Astrocyte of the cerebellum (primary cell): ENCODE measurements at regions not wholly inside any gene's neighbourhood (a gene's known extent, or its start where the extent isn't known, plus 50 kb on each side); places are given as distances from the start of the nearest gene placed in this dataset.
A peak's percentile ranks its signal among the peaks of the same experiment; 100 is the strongest.

Experiments used
- DNase-seq: peaks from one replicate; pipeline ENCODE4 v3.0.0-alpha.2; 2011; ENCODE audit warnings: low read depth
- H3K4me3 ChIP-seq: 2 replicates; pipeline ENCODE4 v1.5.1; 2011; ENCODE audit warnings: mild to moderate bottlenecking, low read depth, low read length, moderate library complexity
- in situ Hi-C: cut with HindIII; loops from 2 replicates; pipeline ENCODE4 v1.10.0; 2017; ENCODE audit warnings: low sequenced_read_pairs
- TF ChIP-seq, protein P1 (sequence below): IDR thresholded peaks from 2 replicates; pipeline ENCODE4 v1.5.1; 2012; ENCODE audit warnings: low read length, low read depth, moderate library complexity, mild to moderate bottlenecking; ENCODE audit errors: missing control alignments

DNA sequence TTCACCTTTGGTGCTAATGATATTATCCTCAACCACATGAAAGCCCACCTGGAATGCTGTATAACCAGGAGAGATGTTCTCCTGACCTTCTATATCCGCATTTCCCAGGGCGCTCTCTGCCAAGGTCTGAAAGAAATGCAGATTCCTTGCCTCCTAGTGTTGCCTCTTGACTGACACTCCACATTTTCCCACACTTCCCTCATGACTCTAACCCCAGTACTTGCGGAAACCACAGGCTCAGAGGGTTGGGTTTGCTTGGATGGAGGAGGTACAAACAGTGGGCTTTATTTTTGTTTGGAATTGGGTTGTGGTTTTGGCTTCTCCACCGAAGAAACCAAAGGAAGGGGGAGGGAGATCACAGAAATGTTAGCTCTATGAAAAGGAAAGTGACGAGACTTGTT is 222.9 kb upstream of the CELF2 start:
- in situ Hi-C loops = no loop called here
- no peak overlapping the region for H3K4me3 ChIP-seq
- TF ChIP-seq, protein P1, sequence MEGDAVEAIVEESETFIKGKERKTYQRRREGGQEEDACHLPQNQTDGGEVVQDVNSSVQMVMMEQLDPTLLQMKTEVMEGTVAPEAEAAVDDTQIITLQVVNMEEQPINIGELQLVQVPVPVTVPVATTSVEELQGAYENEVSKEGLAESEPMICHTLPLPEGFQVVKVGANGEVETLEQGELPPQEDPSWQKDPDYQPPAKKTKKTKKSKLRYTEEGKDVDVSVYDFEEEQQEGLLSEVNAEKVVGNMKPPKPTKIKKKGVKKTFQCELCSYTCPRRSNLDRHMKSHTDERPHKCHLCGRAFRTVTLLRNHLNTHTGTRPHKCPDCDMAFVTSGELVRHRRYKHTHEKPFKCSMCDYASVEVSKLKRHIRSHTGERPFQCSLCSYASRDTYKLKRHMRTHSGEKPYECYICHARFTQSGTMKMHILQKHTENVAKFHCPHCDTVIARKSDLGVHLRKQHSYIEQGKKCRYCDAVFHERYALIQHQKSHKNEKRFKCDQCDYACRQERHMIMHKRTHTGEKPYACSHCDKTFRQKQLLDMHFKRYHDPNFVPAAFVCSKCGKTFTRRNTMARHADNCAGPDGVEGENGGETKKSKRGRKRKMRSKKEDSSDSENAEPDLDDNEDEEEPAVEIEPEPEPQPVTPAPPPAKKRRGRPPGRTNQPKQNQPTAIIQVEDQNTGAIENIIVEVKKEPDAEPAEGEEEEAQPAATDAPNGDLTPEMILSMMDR = no peak
- peak; percentile 94 for DNase-seq

DNA sequence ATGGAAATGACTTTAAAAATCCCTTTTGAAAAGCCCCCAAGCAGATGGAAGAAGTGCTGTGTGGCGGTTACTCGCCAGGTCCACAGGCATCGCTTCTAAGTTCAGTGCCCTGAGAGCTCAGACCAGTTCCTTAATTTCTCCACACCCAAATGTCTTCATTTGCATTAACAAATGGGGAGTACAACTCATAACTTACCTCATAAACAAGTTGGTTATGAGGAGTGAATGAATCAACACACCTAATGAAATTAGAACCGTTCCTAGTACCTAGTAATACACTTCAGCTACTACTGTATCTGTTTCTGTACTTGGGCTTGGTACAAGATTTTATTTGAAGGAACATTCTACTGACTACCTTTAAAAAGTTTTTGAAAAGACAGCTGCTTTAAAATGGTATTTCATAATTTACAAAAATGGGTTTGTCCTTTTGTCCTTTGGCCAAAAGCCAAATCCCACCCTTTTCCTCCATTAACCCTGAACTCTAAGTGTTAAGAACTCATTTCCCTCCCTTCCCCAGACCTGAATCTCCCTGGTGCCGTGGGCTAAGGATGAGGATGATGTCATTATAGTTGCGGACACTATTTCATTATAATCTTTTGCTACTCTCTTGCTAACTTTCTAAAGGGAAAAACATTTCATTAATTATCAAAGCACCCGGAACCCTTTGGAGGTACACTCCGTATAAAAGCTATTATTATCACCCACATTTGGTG is 221.5 kb upstream of the CELF2 start:
- TF ChIP-seq, protein P1 = no peak
- in situ Hi-C loops = no loop called here
- H3K4me3 ChIP-seq = no peak overlapping the region
- DNase-seq = no peak

GRCh38 chr10:10796774-10797415 is 220.8 kb upstream of the CELF2 start:
- H3K4me3 ChIP-seq = no peak overlapping the region
- in situ Hi-C loops = no loop called here
- no peak for DNase-seq
- TF ChIP-seq, protein P1 = no peak

- DNase-seq = no peak
- in situ Hi-C loops = no loop called here
- TF ChIP-seq, protein P1 = no peak
- H3K4me3 ChIP-seq = no peak overlapping the region
These were observed 220.2 kb upstream of the CELF2 start for GRCh38 chr10:10797513-10797912.

- in situ Hi-C loops = no loop called here
- TF ChIP-seq, protein P1 = no peak
- H3K4me3 ChIP-seq = no peak overlapping the region
- DNase-seq = no peak
These were observed 219.4 kb upstream of the CELF2 start for GRCh38 chr10:10798102-10798863.

- no peak overlapping the region for H3K4me3 ChIP-seq
- no peak for DNase-seq
- TF ChIP-seq, protein P1 = no peak
- in situ Hi-C loops = no loop called here
These were observed 218.8 kb upstream of the CELF2 start for GRCh38 chr10:10798864-10799192.
